ENCODE measurements at regions not wholly inside any gene's neighbourhood (a gene's known extent, or its start where the extent isn't known, plus 50 kb on each side); places are given as distances from the start of the nearest gene placed in this dataset.

- Mint-ChIP-seq H3K4me1 (ENCODE audit: low read depth) (no peaks in the 10 kb centered on the region), H3K36me3 (ENCODE audit: insufficient read depth in 2 of 2) (no peaks in the 10 kb centered on the region), H3K27ac (no peak overlapping the region), H3K9me3 (peaks cover 0 to 5% of the 10 kb centered on the region in 2 donors), H3K4me3 (no peak overlapping the region), H3K27me3 (ENCODE audit: low read depth) (peaks cover 13% of the 10 kb centered on the region)
- DNase-seq (no peak), ATAC-seq (replicated peaks in 1 of 2) (peak in 1 of 2 donors; percentile 23)
These were observed 230.0 kb downstream of the MAGEE1 start for GRCh38 chrX:76657499-76657898.
